H1 (cell line): ENCODE measurements at regions not wholly inside any gene's neighbourhood (a gene's known extent, or its start where the extent isn't known, plus 50 kb on each side); places are given as distances from the start of the nearest gene placed in this dataset.

Experiments
- ASH2L ChIP-seq: fragments of 200-600, 300-600 bp; sonication (generic); IDR thresholded peaks from one replicate; pipeline ENCODE4 v1.7.1; 2017; ENCODE audit warnings: low read length
- BRCA1 ChIP-seq: IDR thresholded peaks from 2 replicates; pipeline ENCODE4 v1.6.1; 2012; ENCODE audit warnings: low read depth, low read length, improper control_type of control experiment
- JUN ChIP-seq: IDR thresholded peaks from 2 replicates; pipeline ENCODE4 v1.6.1; 2011; ENCODE audit warnings: low read depth, mild to moderate bottlenecking, improper control_type of control experiment, low read length
- RNF2 ChIP-seq: fragments of 200-900, 300-1000 bp; sonication (generic); IDR thresholded peaks from 2 replicates; pipeline ENCODE4 v1.7.1; 2016; ENCODE audit warnings: borderline replicate concordance, low read depth, mild to moderate bottlenecking, antibody characterized with exemption, low read length; ENCODE audit not compliant: poor library complexity, severe bottlenecking; ENCODE audit errors: missing control alignments
- USF2 ChIP-seq: IDR thresholded peaks from 2 replicates; pipeline ENCODE4 v1.6.1; 2011; ENCODE audit warnings: low read length, improper control_type of control experiment

GRCh38 chr18:70732188-70732587 lies 443.3 kb downstream of the SOCS6 start (continued):
- TF ChIP-seq JUN, result no peak
- TF ChIP-seq BRCA1, result no peak
- no peak for TF ChIP-seq USF2
- TF ChIP-seq ASH2L, result no peak
- no peak for TF ChIP-seq RNF2
